CD4-positive, alpha-beta T cell treated with Interleukin-15 for 4 hours (primary cell): ENCODE measurements at regions not wholly inside any gene's neighbourhood (a gene's known extent, or its start where the extent isn't known, plus 50 kb on each side); places are given as distances from the start of the nearest gene placed in this dataset.
"Not testable (repeated sequence)": the region's sequence is repeated elsewhere in the genome, so short reads cannot be mapped to it uniquely, and the experiment has no call there.

Source experiments
- DNase-seq: peaks from one replicate; pipeline ENCODE4 v3.0.0-alpha.2; 2020; ENCODE audit warnings: low spot score

DNA sequence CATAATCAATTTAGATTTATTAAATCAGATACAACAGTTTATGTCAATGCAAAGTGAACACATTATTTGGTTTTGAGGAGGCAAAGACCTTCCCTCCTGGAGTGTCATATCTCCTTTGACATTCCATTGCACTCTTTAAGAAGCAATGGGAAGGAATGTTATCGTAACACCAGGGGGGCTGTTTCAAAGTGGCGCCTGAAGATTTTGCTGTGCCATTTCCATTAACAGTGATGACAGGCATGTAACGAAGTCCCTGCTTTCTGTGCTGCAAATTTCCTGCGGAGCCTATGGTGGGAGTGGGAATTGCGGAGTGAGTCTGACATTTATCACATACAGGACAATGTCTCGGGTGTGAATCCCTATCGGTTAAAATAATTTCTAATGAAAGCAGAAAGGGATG, 499.6 kb upstream of the RAB6C start:
- no peak for DNase-seq

DNA sequence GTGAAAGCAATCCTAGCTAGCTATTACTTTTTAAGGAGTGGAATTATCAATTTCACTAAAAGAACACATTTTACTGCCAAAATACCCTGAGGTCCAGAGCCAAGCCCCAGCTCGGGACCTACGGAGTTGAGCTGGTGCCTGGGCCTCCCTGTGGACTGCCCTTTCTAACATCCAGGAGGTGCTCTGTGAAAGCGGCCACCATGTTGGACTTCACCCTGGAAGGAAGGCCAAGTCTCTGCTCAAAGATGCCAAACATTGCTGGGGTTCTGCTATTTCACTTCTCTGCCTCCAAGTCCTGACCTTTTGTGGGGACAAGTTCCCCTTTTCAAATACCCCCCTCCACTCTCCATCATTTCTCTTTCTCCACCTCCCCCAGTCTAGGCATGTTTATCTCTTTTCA, 498.7 kb upstream of the RAB6C start:
- DNase-seq, result no peak

DNA sequence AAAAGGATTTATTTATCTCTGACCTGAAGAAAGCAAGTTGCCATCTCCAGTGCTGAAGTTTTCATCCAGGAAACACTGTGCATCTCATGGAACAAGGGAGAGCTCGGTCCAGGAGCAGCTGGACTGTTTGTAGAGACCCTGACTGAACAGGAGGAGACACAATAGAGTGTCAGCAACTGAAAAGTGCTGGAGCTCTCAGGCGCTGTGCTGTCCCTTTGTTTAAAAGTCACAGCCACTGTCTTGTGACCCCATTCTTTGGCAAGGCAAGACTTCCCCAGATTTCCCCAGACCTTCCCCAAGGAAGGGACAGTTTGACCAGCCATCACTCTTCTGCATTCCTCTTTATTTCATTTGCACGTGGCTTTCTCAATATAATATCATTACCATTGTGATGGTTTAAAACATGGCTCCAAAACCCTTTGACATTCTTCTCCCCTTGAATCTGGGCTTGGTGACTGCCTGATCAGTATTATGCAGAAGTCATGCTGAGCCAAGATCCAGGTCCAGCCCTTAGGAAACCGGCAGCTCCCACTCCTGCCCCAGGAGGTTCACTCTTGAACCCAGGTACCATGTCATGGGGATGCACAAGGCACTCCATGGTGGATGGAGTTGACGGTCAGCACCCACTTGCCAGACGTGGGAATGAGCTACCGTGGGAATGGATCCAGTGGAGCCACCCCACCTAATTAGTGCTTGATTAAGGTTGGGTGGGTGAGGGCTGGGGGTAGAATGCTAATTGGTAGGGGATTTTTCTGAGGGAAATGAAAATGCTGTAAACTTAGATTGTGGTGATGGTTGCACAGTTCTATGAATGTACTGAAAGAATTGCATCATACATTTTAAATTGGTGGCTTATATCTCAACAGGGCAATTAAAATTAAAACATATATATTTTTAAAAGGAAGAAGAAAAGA, 497.9 kb upstream of the RAB6C start:
- no peak for DNase-seq

DNA sequence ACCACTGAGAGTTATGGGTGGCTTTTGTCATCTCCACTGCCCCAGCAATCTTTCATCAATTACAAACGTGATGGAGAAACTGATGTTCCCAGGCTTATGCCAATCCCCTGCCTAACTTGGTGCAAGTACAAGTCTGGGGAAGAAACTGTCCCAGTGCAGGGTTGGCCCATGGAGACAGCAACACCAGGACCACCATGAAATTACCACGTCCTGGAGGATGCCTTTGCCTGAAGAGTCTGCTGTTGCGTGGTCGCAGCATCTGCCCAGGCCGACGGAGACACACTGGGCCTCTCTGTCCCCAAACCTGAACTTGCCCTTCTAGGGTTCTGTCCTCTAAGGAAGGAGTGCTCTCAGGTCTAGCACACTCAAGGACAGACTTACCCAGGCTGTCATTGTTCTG, 496.8 kb upstream of the RAB6C start:
- no peak for DNase-seq

DNA sequence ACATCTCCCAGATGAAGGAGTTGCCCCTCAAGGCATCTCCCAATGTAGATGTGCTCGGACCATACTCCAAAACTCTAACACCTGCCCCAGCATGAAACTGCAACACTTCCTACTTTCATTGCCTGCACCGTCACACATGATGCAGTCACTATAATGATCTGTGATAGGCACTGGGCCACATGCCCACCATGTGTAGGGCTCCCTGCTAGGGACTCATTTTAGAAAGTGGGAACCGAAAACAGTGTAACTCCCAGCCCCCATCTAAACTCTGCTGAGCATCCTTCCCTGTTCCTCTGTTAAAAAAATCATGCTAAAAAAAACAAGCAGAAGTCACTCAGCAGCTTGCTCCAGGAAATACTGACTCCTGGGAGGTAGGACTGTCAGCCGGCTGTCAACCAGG, 496.1 kb upstream of the RAB6C start:
- no peak for DNase-seq

DNA sequence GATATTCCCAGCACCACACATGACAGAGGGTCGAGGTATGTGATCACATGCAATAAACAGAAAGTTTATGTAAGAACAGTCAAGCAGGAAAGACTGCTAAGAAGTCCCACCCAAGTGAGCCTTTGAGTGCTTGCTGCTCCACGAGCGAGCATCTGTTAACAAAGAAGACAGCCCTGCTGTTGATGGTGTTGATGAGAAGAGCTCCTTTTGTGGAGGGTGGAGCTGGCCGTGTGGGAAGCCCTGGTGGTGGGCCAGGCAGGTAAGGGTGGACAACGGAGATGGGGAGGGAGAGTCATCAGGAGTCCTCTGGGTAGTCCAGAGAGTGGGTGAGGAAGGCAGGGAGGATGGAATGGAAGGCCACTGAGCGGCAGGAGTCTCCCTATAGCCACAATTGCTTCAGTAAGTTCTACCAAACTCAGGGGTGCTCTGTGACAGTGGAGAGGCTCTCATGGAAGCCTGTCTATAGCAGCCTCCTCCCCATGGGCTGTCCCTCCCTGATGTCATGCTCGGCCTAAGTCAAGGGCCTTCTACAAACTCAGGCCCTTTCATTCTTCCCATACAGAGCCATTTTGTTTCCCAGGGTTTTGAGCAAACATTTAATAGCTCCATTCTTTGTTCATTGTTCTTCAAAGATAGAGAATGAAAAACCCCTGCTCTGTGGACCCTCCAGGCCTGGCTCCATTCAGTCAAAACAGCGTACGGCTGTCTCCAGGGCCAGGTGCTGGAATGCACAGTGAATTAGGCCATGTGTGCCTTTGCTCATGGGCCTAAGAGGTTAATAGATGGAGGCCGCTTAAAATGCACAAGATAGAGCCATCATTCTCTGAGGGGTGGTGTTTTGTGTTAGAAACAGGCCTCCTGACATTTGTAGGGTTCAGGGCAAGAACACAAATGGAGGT, 494.2 kb upstream of the RAB6C start:
- DNase-seq, result no peak

DNA sequence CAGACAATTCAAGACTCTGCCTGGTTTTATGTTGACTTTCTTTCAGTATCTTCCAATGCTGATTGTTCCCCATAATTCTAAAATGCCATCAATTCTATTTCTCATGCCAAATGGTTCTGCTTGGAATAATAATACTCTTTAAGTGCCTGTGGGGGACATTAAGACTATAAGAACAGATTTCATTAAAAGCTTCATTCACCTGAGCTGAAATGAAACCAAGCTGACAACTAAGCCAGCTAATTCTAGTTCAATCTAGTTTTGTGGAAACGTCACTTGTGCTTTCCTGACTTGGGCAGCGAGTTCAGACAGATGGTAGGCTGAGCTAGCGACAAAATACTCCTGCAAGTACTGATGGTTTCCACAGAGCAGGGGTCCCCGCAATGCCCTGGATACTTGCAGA, 491.1 kb upstream of the RAB6C start:
- no peak for DNase-seq

DNA sequence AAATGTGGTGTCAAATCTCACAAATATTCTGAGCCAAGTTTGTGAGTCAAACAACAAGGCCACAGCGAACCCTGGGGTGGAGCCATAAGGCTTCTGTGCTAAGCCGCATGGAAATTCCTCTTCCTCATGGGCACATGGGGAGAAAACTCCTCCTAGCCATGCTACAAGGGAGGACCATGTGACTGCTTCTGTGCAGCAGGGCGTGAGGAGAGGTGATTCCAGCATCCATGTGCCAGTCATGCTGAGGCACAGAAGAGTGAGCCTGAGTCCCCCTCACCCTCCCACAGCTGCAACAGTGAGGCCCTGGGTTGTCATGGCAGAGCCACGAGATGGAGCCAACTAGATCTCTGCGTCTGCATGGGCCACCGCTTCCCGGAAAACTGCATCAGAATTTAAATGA, 488.8 kb upstream of the RAB6C start:
- no peak for DNase-seq

DNA sequence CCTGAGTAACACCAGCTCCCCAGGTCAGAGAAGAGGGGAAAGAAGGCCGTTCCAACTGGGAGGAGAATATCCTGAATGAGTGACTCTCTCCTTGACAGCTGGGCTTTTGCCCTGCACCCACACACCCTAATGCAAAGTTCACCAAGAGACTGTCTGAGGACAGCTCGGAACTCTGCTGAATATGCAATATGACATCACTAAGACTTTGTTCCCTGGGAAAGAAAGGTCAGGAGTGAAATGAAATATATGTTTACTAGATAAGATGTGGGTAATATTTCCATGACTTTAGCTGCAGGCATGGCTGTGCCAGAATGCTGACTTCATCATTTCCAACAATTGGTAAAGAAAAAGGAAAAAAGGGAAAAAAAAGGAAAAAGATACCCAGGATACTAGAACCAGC, 488.2 kb upstream of the RAB6C start:
- DNase-seq, result no peak

DNA sequence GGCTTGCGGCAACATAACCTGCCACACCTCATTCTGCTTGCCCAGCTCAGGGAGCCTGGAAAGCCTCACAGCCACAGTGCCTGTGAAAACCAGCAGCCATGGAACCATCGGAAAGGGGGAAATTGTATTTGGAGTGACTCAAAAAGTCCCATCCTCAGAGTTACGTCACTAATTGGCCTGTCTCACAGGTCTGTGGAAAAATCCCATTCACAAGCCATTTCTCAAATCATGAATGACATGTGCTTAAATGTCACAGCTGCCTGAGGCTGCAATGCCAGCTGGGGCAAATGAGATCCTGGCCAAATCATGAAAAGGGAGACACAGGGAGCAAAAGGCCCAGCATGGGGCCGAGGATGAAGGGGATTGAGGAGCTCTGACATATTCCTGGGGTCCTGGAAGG, 486.9 kb upstream of the RAB6C start:
- DNase-seq, result no peak

DNA sequence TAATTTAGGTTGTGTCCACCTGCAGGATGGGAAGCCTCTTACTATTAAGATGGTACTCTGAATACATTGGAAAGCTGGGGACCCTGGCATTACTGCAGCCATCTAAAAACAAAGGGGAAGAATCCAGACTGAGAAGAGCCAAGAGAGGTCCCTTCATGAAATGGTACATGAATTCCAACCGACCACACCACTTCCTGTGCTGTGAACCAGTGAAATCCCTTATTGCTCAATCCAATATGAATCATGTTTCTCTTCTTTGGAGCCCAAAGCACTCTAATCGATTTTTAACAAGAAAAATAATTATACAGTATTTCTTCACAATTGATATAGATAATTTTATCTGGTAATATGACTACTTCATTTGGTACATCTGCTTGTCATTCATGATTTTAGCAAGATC, 479.7 kb upstream of the RAB6C start:
- no peak for DNase-seq

DNA sequence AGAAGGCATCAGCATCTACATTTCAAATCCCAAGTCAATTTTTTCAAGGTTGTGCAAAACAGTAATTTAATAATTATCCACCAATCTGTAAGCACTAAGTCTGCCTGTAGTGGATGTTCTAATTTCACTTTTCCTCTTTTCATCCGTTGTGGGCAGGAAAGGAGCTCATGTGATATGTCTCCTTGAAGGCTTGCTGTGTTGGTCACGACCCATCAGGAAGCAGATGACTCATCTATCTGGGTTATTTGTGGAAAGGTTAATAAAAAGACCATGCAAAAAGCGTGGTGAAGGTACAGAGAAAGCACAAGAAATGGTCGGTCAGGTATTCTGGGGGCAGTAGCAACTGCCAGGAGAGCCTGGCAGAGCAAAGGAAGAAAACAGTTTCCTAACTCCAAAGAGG, 476.7 kb upstream of the RAB6C start:
- no peak for DNase-seq

DNA sequence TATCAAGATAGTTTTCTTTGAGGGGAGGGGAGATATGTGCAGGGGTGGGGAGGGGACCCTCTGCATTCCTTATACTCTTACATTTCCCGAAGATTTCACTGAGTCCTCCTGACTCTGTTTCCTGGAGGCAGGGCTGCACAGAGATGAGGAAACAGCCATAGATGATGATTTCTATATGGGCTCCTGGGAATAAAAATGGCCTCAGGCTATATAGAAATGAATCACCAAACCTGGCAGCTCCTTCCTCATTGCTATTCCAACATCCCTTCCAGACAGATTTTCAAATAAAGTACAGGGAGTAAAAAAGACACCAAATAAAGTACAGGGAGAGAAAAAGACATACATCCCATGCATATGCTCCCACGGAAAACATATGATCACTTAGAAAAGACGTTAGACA, 474.8 kb upstream of the RAB6C start:
- no peak for DNase-seq

DNA sequence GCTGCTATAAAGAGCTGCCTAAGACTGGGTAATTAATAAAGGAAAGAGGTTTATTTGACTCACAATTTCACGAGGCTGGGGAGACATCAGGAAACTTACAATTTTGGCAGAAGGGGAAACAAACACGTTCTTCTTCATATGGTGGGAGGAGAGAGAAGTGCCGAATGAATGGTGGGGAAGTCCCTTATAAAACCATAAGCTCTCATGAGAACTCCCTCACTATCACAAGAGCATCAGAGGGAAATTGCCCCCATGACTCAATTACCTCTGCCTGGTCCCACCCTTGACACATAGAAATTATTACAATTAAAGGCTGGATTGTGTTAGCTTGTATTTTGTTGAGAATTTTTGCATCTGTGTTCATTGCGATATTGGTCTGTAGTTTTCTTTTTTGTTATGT, 460.5 kb upstream of the RAB6C start:
- no peak for DNase-seq

DNA sequence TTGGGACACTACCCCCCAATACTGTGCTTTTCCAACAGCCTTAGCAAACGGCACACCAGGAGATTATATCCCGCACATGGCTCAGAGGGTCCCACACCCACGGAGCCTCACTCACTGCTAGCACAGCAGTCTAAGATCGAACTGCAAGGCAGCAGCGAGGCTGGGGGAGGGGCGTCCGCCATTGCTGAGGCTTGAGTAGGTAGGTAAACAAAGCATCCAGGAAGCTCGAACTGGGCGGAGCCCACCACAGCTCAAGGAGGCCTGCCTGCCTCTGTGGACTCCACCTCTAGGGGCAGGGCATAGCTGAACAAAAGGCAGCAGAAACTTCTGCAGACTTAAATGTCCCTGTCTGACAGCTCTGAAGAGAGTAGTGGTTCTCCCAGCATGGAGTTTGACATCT, 447.3 kb upstream of the RAB6C start:
- DNase-seq, result not testable (repeated sequence)

DNA sequence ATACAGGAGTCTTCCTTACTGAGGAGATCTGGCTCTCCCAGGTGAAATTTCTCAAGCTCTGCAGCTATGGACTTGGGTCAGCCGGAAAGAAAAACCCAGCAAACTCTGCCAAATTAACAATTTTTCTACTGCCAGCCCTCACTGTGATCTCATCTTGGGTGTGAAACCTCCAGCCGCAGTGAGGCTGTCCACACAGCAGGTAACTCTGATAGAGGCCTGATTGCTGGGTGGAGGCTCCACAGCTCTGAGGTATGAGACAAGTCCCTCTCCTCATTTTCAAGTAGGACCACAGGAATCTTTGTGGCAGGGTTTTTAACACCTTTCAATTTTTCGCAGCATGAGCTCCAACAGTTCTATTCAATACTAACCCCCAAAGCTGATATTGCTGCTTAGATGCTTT, 430.6 kb upstream of the RAB6C start:
- DNase-seq, result no peak

DNA sequence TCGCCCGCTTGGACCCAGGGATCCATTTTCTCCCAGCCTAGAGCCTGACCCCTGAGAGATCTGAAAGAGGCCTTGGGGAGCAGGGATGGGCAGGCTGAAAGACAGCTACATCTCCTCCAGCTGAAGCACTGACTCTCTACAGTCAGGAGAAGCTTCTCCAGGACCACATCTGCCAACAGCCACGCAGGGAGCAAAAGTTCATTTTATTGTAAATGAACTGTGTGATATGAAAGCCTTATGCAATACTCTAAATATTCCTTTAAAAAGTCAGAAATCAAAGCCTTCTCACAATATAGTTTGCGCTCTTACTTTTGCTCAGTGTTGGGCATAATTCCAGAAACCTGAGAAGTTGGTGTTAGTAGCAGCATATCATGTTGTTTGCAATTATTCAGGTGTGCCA, 428.9 kb upstream of the RAB6C start:
- no peak for DNase-seq

DNA sequence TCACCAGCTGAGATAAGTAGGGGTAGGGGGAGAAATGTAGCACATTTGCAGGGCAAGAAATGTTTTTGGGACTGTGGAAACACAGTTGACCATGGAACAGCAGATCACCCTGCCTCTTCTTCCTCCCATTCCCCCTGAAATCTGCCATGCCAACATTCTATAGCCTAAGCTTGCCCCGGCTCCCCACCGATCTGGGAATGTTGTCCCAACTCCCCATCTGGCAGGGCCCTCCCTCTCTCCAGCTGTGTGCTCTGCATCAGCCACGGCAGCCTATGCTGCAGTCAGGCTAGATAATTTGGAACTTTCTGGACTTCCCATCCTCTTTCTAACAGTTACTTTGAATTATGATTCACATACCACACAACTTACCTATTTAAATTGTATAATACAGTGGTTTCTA, 425.1 kb upstream of the RAB6C start:
- DNase-seq, result no peak

DNA sequence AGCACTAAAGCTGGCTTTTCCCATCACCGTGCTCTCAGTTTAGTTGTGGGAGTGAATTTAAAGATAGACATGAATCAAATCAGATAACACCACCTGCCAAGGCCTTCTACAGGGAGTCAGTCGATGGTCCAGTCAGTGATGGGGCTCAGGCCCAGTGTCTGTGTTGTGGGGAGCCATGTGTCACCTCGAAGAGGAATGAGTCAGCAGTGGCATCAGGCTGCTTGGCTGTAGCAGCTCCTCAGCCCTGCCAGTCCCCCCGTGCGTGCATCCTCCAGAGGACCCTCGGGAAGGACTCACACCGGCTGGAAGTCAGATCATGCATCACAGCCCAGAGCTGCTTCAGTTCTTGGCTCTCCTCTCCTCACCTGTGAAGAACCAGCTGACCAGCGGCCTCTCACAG, 420.4 kb upstream of the RAB6C start:
- no peak for DNase-seq

DNA sequence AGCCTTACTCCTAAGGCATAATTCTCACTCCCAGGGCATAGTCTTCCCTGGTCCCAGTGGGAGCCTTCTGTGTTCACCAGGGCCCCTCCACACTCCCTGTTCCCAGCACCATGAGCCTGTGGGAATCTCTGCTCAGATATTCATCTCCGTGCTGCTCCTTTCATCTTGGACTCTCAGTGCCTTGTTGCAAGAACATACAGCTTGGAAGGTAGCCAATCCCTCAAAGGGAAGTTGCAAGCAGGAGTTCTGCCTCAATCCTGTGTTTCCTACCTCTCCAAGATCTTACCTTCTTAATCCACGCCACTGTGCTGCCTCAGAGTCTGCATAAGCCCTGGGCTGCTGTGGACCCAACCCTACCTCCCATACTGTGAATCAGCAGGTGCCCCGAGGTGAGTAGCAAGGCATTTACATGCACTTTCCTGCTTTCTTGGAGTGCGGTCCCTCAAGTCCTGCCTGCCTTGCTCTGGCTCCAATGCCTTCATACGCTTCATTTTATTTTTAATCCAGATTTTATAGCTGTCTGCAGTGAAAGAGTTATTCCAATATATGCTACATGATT, 413.8 kb upstream of the RAB6C start:
- no peak for DNase-seq

DNA sequence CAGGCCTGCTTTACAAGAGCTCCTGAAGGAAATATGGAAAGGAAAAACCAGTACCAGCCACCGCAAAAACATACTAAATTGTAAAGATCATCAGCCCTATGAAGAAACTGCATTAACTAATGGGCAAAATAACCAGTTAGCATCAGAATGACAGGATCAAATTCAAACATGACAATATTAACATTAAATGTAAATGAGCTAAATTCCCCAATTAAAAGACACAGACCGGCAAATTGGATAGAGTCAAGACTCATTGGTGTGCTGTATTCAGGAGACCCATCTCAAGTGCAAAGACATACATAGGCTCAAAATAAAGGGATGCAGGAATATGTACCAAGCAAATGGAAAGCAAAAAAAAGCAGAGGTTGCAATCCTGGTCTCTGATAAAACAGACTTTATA, 408.7 kb upstream of the RAB6C start:
- not testable (repeated sequence) for DNase-seq

DNA sequence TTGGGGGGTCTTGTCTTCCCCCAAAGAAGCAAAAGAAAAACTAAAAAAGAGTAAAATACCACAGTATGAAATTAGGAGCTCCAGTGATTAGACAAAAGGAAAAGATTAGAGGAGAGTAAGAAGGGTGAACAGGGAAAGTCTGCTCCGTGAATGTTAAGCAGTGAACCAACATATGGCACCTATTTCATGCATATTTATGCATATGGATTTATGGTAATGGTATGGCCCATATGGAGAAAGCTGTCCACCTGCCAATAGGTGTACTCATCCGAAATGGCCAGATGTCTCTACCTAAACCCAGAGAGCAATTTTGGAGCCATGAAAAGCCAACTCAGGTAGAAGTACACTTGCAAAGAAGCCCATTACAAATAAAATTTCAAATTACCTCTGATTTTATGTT, 404.0 kb upstream of the RAB6C start:
- no peak for DNase-seq

DNA sequence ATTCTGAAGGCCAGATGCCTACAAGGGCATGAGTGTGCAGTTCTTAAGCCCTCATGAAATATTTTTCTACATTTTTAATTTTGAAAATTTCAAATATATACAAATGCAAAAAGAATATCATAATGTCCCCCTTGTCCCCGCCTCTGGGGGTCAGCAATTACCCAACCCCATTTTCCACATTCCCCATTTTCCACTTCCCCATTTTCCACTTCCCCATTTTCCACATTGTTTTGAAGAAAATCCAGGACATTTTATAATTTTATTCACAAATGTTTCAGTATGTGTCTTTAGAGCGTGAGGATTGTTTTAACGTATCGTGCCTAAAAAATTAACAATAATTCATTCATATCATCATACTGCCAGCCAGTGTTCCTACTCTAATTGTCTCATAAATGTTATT, 403.6 kb upstream of the RAB6C start:
- no peak for DNase-seq
